ENCODE measurements at regions not wholly inside any gene's neighbourhood (a gene's known extent, or its start where the extent isn't known, plus 50 kb on each side); places are given as distances from the start of the nearest gene placed in this dataset.

GRCh38 chr2:216553482-216554240 lies 55.0 kb downstream of the RPL37A start:
- no peak overlapping the region for H3K27ac ChIP-seq
- DNase-seq (no peak), ATAC-seq (no peak)
- TF ChIP-seq POLR2A (IDR thresholded peaks at IDR 0.05) (no peak), CTCF (IDR thresholded peaks at IDR 0.05) (no peak)
- no peaks in the 10 kb centered on the region for H3K27me3 ChIP-seq
- 91 to 93% methylated on average over 11 to 12 of the region's 12 CpGs for WGBS, 2 donors
- H3K4me3 ChIP-seq = no peak overlapping the region
- intact Hi-C loops (cut with DNase I) = no loop called here
- peaks cover 41% of the 10 kb centered on the region for H3K4me1 ChIP-seq
- H3K36me3 ChIP-seq (replicated peaks in 1 of 2; ENCODE audit: insufficient read depth in 1 of 2, low read depth in 2 of 2) = no peaks in the 10 kb centered on the region
- H3K9me3 ChIP-seq = no peaks in the 10 kb centered on the region

GRCh38 chr2:216554286-216554685 lies 55.6 kb downstream of the RPL37A start:
- no peaks in the 10 kb centered on the region for H3K36me3 ChIP-seq (replicated peaks in 1 of 2; ENCODE audit: insufficient read depth in 1 of 2, low read depth in 2 of 2)
- no peak for ATAC-seq
- H3K27ac ChIP-seq = no peak overlapping the region
- H3K4me1 ChIP-seq = peaks cover 41% of the 10 kb centered on the region
- no peak for TF ChIP-seq CTCF (IDR thresholded peaks at IDR 0.05)
- TF ChIP-seq POLR2A (IDR thresholded peaks at IDR 0.05) = no peak
- WGBS, 2 donors = 82 to 84% methylated on average over 3 of the region's 3 CpGs
- H3K27me3 ChIP-seq = no peaks in the 10 kb centered on the region
- no peak overlapping the region for H3K4me3 ChIP-seq
- no peak for DNase-seq
- no peaks in the 10 kb centered on the region for H3K9me3 ChIP-seq
- intact Hi-C loops (cut with DNase I) = no loop called here

- peaks cover 41% of the 10 kb centered on the region for H3K4me1 ChIP-seq
- H3K36me3 ChIP-seq (replicated peaks in 1 of 2; ENCODE audit: insufficient read depth in 1 of 2, low read depth in 2 of 2) = no peaks in the 10 kb centered on the region
- TF ChIP-seq CTCF (IDR thresholded peaks at IDR 0.05) = no peak
- TF ChIP-seq POLR2A (IDR thresholded peaks at IDR 0.05) = no peak
- H3K27ac ChIP-seq = no peak overlapping the region
- ATAC-seq (peak; percentile 17), DNase-seq (no peak)
- no peak overlapping the region for H3K4me3 ChIP-seq
- 33 to 56% methylated on average over 1 of the region's 1 CpG for WGBS, 2 donors
- no peaks in the 10 kb centered on the region for H3K27me3 ChIP-seq
- intact Hi-C loops (cut with DNase I) = no loop called here
- no peaks in the 10 kb centered on the region for H3K9me3 ChIP-seq
Measured at GRCh38 chr2:216554755-216555154, 56.1 kb downstream of the RPL37A start.

- no peaks in the 10 kb centered on the region for H3K9me3 ChIP-seq
- H3K27me3 ChIP-seq = no peaks in the 10 kb centered on the region
- H3K4me3 ChIP-seq = no peak overlapping the region
- TF ChIP-seq POLR2A (IDR thresholded peaks at IDR 0.05) (no peak), CTCF (IDR thresholded peaks at IDR 0.05) (no peak)
- H3K27ac ChIP-seq = peak overlapping the region in 1 of 4 donors; percentile 27
- H3K4me1 ChIP-seq = peaks cover 36% of the 10 kb centered on the region
- WGBS, 2 donors = 0 to 12% methylated on average over 1 to 6 of the region's 6 CpGs
- ATAC-seq (peak; percentile 73), DNase-seq (peak; percentile 66 to 91 (median 84))
- intact Hi-C loops (cut with DNase I) = no loop called here
- no peaks in the 10 kb centered on the region for H3K36me3 ChIP-seq (replicated peaks in 1 of 2; ENCODE audit: insufficient read depth in 1 of 2, low read depth in 2 of 2)
Measured at GRCh38 chr2:216555274-216555673, 56.6 kb downstream of the RPL37A start.

GRCh38 chr2:216556202-216556601 lies 57.6 kb downstream of the RPL37A start:
- no peaks in the 10 kb centered on the region for H3K27me3 ChIP-seq
- no peak for DNase-seq
- intact Hi-C loops (cut with DNase I) = no loop called here
- WGBS, 2 donors = 92 to 98% methylated on average over 2 of the region's 2 CpGs
- no peak overlapping the region for H3K27ac ChIP-seq
- H3K9me3 ChIP-seq = no peaks in the 10 kb centered on the region
- H3K4me1 ChIP-seq = peaks cover 26% of the 10 kb centered on the region
- no peak overlapping the region for H3K4me3 ChIP-seq
- ATAC-seq = no peak
- TF ChIP-seq POLR2A (IDR thresholded peaks at IDR 0.05) (no peak), CTCF (IDR thresholded peaks at IDR 0.05) (no peak)
- no peaks in the 10 kb centered on the region for H3K36me3 ChIP-seq (replicated peaks in 1 of 2; ENCODE audit: insufficient read depth in 1 of 2, low read depth in 2 of 2)
